DMS153 treated with DMSO at 0.1 percent for 48 hours (cell line): ENCODE measurements at regions not wholly inside any gene's neighbourhood (a gene's known extent, or its start where the extent isn't known, plus 50 kb on each side); places are given as distances from the start of the nearest gene placed in this dataset.

Experiments used
- DNase-seq: peaks from one replicate; lab custom pipeline; 2025; ENCODE audit not compliant: unreplicated experiment; lab: John Stamatoyannopoulos, UW

- DNase-seq: no peak
Observed at GRCh38 chr17:6325741-6326140, 109.2 kb downstream of the AIPL1 start.

GRCh38 chr17:6325051-6325450, 109.9 kb downstream of the AIPL1 start:
- DNase-seq: no peak

- peak; percentile 7 for DNase-seq
Observed at GRCh38 chr17:6323626-6324356, 111.1 kb downstream of the AIPL1 start.

- DNase-seq: no peak
Observed at GRCh38 chr17:6322316-6322715, 112.6 kb downstream of the AIPL1 start.

DNA sequence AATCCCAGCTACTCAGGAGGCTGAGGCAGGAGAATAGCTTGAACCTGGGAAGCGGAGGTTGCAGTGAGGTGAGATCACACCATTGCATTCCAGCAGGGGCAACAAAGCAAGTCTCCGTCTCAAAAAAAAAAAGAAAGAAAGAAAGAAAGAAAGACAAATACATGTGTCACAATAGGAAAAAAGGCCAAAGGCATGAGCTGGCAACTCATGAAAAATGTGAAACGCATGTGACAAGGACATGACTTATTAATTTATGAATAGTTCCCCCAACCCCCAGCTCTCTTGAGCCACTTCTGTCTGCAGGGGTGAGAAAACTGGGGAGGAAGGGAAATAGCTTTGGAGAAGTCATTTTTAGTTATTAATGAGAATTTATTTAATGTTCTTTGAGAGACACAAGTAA, 120.6 kb downstream of the AIPL1 start:
- no peak for DNase-seq

DNA sequence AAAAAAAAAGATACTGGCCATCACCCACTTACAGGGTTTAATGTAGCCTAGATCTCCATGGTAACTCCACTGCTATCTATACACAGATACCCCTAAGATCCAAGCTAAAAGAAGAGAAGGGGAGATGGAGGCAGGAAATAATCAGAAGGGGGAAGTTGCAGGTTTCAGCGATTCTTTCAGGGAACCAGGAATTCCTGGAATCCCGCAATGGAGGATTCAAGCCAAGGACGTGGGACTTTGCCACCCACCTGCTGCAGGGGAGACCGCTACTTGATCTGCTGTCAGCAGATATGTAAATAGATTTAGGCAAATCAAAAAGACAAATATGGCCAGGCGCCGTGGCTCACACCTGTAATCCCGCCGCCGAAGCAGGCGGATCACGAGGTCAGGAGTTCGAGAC, 121.1 kb downstream of the AIPL1 start:
- DNase-seq: no peak

DNA sequence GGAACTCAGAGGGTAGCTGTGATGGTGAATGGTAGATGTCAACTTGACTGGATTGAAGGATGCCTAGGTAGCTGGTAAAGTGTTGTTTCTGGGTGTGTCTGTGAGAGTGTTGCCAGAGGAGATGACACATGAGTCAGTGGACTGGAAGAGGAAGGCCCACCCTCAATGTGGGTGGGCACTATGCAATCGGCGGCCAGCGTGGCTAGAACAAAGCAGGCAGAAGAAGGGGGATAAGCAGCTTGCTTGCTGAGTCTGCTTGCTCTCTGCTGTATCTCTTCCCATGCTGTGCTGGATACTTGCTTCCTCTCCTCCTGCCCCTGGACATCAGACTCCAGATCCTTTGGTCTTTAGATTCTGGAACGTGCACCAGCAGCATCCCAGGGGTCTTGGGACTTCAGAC, 128.1 kb downstream of the AIPL1 start:
- DNase-seq: no peak

- DNase-seq: peak; percentile 24
Observed at GRCh38 chr17:6305613-6306360, 129.1 kb downstream of the AIPL1 start.

- DNase-seq: peak; percentile 24
Observed at GRCh38 chr17:6304894-6305612, 129.9 kb downstream of the AIPL1 start.

DNA sequence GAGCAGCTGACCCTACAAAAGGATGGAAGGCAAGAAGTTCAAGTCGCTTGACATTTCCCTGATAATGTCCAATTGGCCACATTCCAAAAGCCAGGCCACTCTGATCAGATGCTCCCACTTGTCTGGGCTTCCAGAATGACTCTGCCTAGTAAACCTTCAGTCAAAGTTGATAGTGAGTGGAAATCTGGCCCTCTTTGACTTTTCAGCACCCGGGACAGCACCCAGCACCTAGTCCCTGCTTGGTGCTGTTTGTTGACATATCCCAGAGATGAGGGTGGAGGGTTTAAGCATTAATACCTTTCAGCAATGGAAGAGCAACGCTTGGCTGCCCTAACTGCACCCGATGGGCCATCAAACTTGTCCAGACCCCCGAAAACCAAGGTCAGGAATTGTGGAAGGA, 131.3 kb downstream of the AIPL1 start:
- no peak for DNase-seq

- no peak for DNase-seq
Observed at GRCh38 chr17:6299275-6299674, 135.6 kb downstream of the AIPL1 start.

DNA sequence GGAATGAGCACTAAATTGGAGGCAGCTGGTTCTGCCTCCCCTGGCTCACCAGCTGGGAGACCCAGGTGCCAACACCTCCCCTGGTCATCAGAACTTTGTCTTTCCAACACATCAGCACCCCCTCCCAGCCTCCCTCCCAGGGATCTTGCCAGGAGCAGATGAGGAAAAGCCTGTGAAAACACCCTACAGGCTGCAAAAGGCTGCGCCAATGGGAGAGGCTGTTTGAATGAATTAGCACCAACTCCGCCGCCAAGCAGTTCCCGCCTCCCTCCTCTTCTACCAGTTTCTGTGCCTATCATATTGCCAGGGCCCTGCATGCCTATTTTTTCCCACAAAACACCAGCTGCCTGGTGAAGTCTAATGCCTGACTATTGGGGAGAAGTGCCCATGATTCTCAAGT, 137.0 kb downstream of the AIPL1 start:
- no peak for DNase-seq

GRCh38 chr17:6297119-6297518, 137.8 kb downstream of the AIPL1 start:
- no peak for DNase-seq

GRCh38 chr17:6290488-6291196, 144.3 kb downstream of the AIPL1 start:
- no peak for DNase-seq

DNA sequence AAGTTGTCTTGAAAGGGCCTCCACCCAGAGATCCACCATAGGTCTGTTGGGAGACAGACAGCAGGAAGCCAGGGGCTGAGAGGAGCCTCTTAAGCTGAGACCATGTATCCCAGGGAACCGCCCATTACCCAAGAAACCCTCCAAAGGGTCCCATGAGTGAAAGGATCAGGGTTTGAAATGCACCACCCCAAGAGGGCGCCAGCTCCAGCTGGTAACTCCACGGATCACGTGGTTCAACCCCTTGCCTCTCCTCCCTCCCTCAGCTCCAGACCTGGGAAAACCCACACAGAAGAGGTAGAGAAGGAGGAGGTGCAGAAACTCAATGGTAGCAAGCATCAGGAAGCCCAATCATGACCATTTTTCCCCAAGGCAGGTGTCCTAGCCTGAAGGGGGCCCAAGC, 148.7 kb downstream of the AIPL1 start:
- DNase-seq: no peak

DNA sequence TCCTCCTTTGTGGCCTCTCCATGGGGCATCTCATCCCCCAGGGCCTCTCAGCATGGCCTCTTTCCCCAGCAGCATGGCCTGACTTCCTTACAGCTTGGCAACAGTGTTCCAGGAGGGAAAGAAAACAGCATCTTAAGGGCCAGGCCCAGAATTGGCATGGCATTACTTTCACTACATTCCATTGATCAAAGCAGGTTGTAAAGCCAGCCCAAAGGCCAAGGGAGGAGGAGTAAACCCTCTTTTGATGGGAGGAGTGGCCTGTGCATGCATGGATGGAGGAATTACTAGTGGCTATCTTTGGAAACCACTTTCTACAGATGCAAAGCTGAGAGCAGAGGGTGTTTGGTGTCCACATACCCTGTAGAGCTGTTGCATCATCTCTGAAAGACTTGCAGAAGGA, 149.4 kb downstream of the AIPL1 start:
- DNase-seq: no peak

DNA sequence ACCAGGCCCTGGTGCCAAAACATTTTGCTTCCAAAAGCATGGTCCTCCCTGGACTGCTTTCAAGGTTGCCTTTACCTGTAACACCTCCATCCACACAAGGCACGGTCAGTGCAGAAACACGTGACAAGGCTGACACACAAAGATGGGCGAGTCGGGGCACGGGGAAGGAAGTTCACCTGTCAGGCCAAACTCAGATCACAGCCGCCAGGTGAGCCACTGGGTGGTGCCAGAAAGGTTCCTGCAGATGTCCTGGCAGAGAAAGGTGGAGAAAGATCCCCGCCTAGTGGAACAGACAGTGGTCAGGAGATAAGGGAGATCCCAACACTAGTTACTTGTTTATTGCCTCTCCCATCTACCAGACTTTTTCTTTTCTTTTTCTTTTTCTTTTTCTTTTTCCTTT, 155.3 kb downstream of the AIPL1 start:
- peak; percentile 27 for DNase-seq

DNA sequence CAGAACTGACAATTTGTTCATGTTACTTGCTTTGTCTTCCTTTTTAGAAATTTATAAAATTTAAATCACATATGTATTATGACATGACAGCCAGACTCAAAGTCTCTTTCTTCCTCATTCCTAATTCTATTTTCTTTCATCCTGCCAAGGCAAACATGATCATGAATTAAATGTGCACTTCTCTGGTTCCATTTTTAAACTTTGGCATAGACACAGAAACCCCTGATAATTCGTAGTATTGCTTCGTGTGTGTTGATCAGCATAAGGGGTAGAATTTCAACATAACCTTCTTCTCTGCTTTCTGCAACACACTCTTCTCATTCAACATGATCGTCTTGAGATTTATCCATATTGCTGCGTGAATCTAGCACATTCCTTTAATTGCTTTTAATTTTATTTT, 156.5 kb downstream of the AIPL1 start:
- DNase-seq: no peak

DNA sequence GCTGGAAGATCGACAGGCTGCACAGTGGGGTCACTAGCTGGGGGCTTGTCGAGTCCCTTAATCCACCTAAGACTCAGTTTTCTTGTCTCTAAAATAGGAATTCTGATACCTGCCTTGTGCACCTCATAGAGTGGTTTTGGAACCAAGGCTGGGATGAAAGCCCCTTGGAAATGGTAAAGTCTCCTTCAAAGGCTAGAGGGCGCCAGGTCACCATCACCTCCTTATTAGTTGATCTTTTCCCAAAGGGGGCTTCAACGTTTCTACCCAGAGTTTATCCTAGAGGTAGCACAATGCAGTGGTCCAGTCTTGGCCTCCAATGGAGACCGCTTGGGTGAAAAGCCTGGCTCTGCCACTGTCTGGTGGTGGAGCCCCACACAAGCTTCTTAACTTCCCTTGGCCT, 158.2 kb downstream of the AIPL1 start:
- no peak for DNase-seq

GRCh38 chr17:6274310-6274709, 160.6 kb downstream of the AIPL1 start:
- no peak for DNase-seq

- DNase-seq: no peak
Observed at GRCh38 chr17:6269478-6269877, 165.4 kb downstream of the AIPL1 start.
